ENCODE measurements at regions not wholly inside any gene's neighbourhood (a gene's known extent, or its start where the extent isn't known, plus 50 kb on each side); places are given as distances from the start of the nearest gene placed in this dataset.

DNA sequence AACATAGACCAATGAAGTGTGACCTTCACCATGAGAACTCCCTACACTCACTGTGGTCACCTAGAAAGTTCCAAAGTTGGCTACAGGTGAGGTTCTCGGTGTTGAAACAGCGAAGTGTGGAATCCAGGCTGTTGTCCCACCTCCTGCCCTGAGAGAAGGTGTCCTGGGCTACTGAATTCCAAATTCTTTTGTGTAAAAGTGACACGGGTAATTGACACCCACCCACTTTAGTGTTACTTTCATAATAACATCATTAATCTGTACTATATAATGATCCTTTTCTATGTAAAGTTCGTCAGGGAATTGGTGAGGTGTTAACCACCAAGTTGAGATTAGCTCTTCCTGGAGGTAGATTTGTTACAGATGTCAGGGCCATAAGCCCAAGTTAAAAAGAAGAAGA lies 690.7 kb downstream of the RWDD3 start:
- H3K4me3 ChIP-seq (ENCODE audit: low read depth, low read length), result no peak overlapping the region
- TF ChIP-seq, protein P1, sequence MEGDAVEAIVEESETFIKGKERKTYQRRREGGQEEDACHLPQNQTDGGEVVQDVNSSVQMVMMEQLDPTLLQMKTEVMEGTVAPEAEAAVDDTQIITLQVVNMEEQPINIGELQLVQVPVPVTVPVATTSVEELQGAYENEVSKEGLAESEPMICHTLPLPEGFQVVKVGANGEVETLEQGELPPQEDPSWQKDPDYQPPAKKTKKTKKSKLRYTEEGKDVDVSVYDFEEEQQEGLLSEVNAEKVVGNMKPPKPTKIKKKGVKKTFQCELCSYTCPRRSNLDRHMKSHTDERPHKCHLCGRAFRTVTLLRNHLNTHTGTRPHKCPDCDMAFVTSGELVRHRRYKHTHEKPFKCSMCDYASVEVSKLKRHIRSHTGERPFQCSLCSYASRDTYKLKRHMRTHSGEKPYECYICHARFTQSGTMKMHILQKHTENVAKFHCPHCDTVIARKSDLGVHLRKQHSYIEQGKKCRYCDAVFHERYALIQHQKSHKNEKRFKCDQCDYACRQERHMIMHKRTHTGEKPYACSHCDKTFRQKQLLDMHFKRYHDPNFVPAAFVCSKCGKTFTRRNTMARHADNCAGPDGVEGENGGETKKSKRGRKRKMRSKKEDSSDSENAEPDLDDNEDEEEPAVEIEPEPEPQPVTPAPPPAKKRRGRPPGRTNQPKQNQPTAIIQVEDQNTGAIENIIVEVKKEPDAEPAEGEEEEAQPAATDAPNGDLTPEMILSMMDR (IDR thresholded peaks at IDR 0.05; ENCODE audit: low read depth, low read length), result no peak

DNA sequence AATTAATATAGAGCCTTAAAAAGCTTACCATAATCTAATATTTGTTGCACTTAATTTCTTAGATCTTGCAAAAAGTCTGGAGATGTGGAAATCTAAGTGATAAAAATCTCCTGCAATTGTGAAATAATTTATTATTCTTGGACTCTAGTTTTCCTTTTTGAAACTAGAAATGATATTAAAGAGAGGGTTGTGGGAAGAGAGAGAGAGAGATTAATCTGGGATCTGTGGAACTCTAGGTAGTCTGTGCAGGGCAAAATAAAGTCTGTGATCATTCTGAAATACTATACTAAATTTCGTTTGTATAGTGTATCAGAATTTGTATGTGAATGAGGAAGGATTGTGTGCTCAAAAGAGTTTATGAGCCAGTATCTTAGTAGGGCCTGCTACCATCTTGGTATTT lies 692.3 kb downstream of the RWDD3 start:
- no peak overlapping the region for H3K4me3 ChIP-seq (ENCODE audit: low read depth, low read length)
- TF ChIP-seq, protein P1 (IDR thresholded peaks at IDR 0.05; ENCODE audit: low read depth, low read length), result no peak

DNA sequence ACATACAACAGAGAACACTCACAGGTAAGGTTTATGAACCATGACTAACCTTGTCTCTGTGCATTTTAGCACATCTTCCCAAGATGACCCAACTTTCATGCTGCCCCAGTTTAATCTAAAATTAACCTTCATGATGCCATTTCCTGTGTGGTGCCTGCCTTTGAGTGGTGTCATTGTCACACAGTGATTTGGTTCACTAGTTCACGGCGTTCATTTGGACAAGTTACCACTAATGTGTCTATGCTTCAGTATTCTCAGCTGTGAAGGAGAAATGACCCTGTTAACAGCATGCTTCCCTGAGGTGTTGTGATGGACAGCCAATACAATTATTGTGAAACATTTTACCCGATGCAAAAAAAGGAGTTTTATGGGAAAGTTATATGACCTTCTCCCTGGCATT lies 693.1 kb downstream of the RWDD3 start:
- H3K4me3 ChIP-seq (ENCODE audit: low read depth, low read length), result no peak overlapping the region
- TF ChIP-seq, protein P1 (IDR thresholded peaks at IDR 0.05; ENCODE audit: low read depth, low read length), result no peak

DNA sequence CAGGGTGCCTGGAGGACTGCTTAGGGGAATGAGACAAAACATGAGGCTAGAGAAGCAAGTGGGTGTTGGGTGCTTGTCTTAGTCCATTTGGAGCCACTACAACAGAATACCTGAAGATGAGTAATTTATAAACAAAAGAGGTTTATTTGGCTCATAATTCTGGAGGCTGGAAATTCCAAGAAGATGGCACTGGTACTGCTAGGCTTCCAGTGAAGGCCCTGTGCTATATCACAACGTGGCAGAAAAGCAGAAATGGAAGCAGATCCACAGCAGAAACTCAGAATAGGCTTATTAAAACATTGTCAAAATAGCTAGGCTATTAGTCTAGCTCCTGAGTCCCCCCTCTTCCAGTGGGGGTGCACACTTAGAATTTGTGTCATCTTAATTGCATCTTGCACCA lies 701.7 kb downstream of the RWDD3 start:
- H3K4me3 ChIP-seq (ENCODE audit: low read depth, low read length), result no peak overlapping the region
- TF ChIP-seq, protein P1 (IDR thresholded peaks at IDR 0.05; ENCODE audit: low read depth, low read length), result no peak

DNA sequence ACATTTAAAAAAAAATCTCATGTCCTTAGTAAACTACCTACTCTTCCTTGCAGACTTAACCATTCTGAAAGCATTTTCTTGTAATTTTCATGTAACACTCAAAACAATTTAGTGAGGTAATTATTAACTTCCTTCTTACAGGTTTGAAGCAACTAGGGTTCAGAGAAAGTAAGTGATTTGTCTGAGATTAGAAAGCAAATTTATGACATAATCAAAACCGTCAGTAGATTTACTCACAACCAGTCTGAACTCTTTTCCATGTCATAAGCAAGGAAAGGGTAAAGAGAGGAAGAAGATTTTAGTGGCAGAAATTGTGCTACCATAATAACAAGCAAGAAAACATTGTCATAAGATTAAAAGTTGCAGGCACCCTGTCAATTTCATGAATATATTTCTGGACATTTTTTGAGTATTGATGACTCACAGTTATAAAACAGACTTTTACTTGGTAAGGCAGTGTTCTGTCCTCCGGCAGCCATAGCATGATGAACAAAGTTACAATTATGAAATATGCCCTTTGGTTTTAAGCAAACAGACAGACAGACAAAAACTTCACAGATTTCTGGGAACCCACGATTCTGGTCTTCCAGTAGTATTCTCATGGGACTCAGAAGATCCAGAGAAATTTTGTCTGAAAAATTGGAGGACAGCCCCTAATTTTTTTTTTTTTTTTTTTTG lies 707.2 kb downstream of the RWDD3 start:
- TF ChIP-seq, protein P1 (IDR thresholded peaks at IDR 0.05; ENCODE audit: low read depth, low read length), result no peak
- H3K4me3 ChIP-seq (ENCODE audit: low read depth, low read length), result no peak overlapping the region

DNA sequence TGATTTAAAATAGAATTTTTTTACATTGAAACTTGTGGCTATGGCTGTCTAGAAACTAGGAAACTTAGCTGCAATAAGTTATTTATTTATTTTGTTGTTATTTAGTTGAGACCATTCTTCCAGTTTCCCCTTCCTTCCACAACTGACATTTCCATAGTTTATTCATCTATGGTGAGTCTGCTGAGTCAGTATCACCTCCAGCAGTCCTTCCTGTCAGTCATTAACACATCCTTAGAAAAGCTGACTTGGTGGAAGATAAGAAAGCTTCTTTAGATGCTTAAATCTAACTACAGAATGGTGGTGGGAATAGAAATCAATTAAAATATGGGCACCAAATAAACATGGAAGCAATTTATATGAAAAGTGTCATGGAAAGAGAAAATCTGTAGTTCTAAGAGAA lies 714.0 kb downstream of the RWDD3 start:
- TF ChIP-seq, protein P1 (IDR thresholded peaks at IDR 0.05; ENCODE audit: low read depth, low read length), result no peak
- H3K4me3 ChIP-seq (ENCODE audit: low read depth, low read length), result no peak overlapping the region

DNA sequence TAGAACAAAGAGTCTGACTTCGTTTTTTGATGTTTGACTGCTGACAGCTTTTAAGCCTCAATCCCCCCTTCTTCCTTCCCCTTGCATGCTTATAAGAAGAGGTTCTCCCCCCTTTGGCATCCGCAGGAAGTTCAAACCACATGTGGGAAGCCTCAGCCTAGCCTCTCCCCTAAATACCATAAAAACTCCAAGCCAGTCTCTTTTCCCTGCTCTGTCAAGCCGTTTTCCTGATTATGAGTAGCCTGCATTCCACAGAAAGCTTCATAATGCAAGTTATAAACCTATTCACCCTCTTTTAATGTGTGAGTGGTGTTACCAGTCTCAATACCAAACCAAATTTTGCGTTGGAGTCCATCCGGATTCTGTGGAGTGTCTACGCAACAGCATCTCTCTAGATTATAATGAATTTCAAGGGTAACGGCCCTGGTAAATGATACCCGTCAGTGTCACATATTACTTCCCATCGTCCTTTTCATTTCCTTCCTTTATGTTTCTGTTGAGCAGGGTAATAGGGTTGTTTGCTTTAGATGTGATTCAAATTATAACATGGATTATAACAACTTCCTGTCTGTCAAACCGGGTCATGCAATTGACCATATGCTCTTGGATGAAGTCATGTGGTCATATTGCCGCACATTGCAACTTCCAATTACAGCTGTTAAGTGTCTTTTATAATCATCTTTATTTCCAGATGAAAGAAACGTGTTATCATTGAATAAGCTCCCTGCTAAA lies 717.5 kb downstream of the RWDD3 start:
- TF ChIP-seq, protein P1 (IDR thresholded peaks at IDR 0.05; ENCODE audit: low read depth, low read length), result no peak
- no peak overlapping the region for H3K4me3 ChIP-seq (ENCODE audit: low read depth, low read length)
